HG03135 (cell line): ENCODE measurements at regions not wholly inside any gene's neighbourhood (a gene's known extent, or its start where the extent isn't known, plus 50 kb on each side); places are given as distances from the start of the nearest gene placed in this dataset.
"Not testable (repeated sequence)": the region's sequence is repeated elsewhere in the genome, so short reads cannot be mapped to it uniquely, and the experiment has no call there.

ENCODE experiments used
- ATAC-seq: cut with Tn5 transposase; IDR thresholded peaks from one replicate; pipeline ENCODE4 v1.9.1; 2021; ENCODE audit warnings: mild to moderate bottlenecking, moderate library complexity; ENCODE audit not compliant: unreplicated experiment

DNA sequence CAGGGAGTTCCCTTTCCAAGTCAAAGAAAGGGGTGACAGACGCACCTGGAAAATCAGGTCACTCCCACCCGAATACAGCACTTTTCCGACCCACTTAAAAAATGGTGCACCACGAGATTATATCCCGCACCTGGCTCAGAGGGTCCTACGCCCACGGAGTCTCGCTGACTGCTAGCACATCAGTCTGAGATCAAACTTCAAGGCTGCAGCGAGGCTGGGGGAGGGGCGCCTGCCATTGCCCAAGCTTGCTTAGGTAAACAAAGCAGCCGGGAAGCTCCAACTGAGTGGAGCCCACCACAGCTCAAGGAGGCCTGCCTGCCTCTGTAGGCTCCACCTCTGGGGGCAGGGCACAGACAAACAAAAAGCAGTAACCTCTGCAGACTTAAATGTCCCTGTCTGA is 277.8 kb upstream of the ARHGAP42 start:
- not testable (repeated sequence) for ATAC-seq

DNA sequence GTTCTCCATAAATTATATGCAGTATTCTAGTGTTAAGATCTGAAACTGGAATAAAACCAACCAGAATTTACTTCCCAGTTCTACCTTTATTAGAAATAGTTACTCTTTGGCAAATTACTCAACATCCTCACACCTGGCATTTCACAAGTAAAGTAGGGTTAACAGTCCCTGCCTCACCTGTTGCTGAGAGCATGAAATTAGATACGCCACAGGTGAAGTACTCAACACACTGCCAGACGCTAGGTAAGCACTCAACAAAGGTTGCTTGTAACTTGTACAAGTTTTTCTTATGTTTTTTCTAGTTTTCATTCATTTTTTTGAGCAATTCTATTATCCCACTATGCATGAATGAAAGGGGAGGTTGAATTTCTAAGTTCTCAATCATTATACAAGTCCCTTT is 267.6 kb upstream of the ARHGAP42 start:
- no peak for ATAC-seq

DNA sequence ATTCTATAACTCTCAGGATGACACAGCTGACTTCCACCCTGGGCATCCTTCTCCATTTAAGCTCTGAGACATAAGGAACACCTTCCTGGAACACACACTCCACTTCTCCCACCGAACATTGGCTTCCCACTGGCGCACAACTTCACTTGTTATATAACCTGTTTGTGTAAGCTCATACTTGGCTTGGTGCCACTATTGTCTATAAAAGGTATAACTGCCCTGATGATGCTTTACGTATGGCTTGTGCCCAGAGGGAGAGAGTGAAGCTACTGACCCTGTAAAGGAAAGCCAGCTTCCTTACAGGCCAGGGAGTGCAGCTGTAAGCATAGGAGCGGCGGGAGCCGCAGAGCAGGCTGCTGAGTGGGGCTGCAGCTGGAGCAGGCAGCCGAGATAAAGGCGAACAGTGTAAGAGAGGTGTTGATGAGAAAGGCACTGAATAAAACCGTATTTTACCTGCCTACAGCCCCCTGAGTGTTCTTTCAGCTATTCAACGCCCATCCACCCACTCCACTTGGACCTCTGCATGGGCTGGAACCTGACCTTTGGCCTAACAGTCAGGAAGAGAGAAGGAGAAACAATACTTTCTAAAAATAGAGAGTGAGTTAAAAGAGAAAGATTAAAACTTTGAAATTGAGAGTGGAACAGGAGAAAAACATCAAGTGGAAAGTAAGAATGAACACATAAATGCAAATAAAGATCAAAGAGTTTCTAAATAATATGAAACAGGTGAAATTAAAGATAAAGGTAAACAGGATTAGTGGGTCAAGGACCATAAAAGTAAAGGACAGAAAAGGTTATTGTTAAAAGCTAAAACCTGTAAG is 252.1 kb upstream of the ARHGAP42 start:
- ATAC-seq = no peak

DNA sequence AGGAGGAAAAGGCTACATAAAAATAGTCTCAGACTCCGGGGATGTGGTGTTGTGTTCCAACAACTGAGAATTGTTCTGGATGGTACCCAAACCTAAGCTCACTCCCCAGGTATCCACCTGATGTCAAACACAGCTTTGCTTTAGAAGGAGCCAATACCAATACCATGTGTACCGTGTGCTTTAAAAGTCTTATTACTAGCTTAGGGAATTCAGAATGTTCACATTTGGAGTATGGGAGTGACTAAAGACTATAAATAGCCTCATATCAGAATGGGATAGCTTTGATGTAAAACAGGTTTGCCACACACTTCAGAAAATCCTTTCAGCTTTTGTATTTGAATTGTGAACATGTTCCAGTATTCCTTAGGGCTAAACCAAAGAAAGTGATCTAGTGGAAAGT is 248.7 kb upstream of the ARHGAP42 start:
- ATAC-seq = no peak

DNA sequence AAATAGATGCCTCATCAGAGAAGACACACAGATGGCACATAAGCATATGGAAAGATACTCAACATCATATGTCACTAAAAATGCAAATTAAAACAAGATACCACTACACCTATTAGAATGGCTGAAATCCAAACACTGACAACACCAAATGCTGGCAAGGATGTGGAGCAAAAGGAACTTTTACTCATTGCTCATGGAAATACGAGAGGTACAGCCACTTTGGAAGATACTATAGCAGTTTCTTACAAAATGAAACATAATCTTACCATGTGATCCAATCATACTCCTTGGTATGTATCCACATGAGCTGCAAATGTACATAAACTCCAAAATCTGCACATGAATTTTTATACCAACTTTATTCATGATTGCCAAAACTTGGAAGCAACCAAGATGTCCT is 246.0 kb upstream of the ARHGAP42 start:
- no peak for ATAC-seq

DNA sequence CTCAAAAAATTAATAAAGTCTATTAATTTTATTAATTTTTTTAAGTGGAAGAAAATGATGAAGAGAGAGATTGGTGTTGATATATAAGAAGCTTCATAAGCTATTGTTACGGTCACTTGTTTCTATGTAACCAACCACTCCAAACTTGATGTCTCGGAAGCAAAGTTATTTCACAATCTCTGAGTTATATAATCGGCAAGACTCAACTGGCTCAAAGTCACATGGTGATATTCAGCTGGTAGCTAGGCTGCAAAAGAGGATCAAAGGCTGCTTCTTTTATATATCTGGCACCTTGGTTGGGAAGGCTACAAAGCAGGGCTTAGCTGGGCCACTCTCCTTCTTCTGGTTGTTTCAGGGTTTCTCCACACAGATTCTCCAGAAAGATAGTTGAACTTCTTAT is 245.1 kb upstream of the ARHGAP42 start:
- ATAC-seq = no peak

DNA sequence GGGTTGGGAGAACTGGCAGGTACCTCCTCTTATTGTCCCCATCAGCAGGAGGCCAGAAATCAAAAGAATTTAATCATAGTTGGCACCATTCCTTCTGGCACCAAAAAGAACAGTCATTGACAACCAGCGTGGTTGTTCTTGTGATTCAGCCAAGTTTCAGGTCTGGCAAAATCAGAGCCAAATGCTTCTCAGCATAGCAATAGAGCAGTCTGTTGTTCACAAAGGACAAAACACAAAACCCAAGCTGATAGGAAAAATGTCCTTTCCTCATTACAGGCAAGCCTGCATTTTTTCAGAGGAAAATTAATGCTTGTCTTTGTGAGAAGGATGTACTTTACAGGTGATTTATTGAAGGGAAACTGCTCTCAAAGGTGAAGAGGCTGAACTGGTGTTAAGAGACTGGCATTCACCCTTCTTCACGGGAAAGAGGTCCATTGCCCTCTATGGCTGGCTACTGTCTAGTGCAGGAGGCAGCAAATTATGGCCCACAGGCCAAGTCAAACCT is 241.8 kb upstream of the ARHGAP42 start:
- no peak for ATAC-seq

DNA sequence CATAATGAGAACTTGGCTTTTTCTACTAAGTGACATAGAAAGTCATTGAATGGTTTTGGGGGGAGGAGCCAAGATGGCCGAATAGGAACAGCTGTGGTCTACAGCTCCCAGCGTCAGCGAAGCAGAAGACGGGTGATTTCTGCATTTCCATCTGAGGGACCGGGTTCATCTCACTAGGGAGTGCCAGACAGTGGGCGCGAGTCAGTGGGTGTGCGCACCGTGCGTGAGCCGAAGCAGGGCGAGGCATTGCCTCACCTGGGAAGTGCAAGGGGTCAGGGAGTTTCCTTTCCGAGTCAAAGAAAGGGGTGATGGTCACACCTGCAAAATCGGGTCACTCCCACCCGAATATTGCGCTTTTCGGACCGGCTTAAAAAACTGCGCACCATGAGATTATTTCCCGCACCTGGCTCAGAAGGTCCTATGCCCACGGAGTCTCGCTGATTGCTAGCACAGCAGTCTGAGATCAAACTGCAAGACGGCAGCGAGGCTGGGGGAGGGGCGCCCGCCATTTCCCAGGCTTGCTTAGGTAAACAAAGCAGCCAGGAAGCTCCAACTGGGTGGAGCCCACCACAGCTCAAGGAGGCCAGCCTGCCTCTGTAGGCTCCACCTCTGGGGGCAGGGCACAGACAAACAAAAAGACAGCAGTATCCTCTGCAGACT is 235.2 kb upstream of the ARHGAP42 start:
- ATAC-seq = not testable (repeated sequence)

- no peak for ATAC-seq
Measured at GRCh38 chr11:100459811-100460210, 227.3 kb upstream of the ARHGAP42 start.

DNA sequence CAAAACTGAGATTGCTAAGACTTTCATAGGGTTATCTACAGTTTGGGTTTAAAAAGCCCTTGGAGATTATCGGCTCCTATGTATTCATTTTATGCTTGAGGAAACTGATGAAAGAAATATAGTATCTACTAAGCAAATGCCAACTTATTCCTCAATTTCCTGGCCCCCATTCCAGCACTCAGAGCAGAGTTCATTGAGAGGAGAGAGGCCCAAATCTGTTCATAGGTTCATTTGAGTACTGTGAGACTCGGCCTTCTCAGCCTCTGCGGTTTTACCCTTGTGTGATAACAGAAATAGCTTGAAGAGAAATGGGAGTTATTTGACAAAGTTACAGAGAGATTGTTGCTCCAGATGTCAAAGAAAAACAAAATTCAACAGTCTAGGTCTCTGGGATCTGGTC is 226.7 kb upstream of the ARHGAP42 start:
- ATAC-seq = no peak

DNA sequence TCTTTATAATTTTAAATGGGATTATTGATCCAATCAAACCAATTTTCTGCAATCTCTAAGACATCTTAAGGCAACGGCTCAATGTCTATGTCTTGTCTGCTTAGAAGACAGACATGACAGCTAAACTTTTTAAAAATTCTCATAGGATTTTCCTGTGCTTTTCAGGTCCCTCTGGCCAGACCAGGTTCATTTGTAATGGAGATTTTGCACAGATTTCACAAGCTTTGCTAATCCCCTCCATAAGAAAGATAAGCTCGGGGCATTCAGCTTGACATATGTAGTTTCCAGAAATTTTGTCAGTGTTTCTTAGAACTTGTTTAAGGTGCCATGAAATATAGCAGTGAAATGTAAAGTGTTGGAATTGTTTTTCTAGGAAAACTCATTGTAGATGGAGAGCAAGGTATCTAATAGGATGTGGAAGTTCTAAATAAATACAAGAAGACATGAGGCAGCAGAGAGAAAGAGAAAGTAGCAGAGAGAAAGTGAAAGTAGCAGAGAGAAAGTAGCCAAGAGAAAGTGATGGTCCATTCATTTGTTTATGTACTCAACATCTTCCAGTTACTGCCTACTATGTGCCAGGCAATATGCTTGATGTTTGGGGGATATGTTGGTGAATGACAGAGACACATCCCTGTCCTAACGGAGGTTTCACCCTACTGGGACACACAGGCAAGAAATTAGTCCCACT is 219.1 kb upstream of the ARHGAP42 start:
- ATAC-seq = no peak

- ATAC-seq = no peak
Measured at GRCh38 chr11:100469835-100470234, 217.3 kb upstream of the ARHGAP42 start.

GRCh38 chr11:100472727-100473389 is 214.2 kb upstream of the ARHGAP42 start:
- ATAC-seq = no peak

- no peak for ATAC-seq
Measured at GRCh38 chr11:100473390-100473740, 213.7 kb upstream of the ARHGAP42 start.

GRCh38 chr11:100484948-100485347 is 202.1 kb upstream of the ARHGAP42 start:
- ATAC-seq = no peak

- no peak for ATAC-seq
Measured at GRCh38 chr11:100498780-100499179, 188.3 kb upstream of the ARHGAP42 start.

DNA sequence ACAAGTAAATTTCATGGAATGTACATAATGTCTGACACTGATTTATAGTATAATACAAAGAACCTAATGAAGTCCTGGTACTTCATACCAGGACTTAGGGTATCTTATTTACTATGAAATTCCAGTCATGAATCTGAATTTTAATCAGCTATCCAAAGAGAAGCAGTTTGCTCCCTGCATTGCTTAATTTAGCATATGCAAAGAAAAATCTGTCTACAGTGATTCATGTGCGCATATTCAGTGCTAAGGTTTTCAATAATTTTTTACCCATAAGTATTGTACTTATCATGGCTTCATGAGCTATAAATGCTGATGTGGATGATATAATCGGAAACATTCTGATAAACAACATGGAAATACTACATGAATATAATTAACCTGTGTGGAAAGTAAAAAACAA is 185.6 kb upstream of the ARHGAP42 start:
- ATAC-seq = no peak

GRCh38 chr11:100512475-100512874 is 174.6 kb upstream of the ARHGAP42 start:
- no peak for ATAC-seq

GRCh38 chr11:100515087-100515486 is 172.0 kb upstream of the ARHGAP42 start:
- no peak for ATAC-seq

DNA sequence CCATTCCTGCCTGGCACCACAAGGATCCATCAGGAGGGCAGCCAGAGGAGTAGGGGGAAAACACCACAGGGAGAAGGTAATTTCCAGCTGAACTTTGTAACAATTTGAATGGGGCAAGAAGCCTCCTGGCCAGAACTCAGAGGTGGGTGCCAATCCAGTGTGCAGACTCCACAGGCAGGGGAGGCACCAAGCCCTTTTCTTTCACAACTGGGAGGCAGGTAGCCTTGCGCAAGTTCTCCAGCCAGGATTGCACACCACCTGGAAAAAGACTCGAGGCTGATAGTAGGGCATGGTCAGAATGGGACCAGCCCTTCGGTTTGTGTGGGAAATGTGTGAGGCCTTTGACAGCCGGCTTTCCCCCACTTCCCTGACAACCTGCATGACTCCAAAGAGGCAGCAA is 161.9 kb upstream of the ARHGAP42 start:
- no peak for ATAC-seq

GRCh38 chr11:100525635-100526034 is 161.5 kb upstream of the ARHGAP42 start:
- ATAC-seq = no peak
